ENCODE measurements at regions not wholly inside any gene's neighbourhood (a gene's known extent, or its start where the extent isn't known, plus 50 kb on each side); places are given as distances from the start of the nearest gene placed in this dataset.
"Not testable (repeated sequence)": the region's sequence is repeated elsewhere in the genome, so short reads cannot be mapped to it uniquely, and the experiment has no call there.

DNA sequence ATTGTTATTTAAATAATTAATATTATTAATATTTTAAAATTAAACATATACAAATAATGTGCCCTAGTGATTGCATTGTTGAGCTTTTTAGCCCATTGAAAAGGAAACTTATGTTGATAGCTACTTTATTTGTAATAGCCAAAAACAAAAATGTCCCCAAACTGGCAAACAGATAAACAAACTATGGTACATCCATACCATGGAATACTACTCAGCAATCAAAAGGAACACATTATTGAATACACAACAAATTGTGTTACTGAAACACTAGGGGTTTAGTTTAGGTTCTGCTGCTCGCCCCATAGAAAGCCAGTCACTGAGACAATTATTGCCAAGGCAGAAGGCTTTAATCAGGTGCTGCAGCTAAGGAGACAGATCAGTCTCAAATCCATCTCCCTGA is 239.7 kb upstream of the KITLG start:
- Histone ChIP-seq H3K4me3 (no peak overlapping the region), H3K27me3 (no peaks in the 10 kb centered on the region), H3K36me3 (ENCODE audit: low read depth, missing control alignments) (no peaks in the 10 kb centered on the region), H3K27ac (no peak overlapping the region), H3K9me3 (no peaks in the 10 kb centered on the region), H3K4me1 (no peaks in the 10 kb centered on the region)
- DNase-seq, result no peak
- intact Hi-C loops (cut with DNase I; ENCODE audit: low total_unique reads), result no loop called here
- 94 to 100% methylated on average over 1 of the region's 1 CpG for WGBS, 2 donors
- TF ChIP-seq POLR2A (IDR thresholded peaks at IDR 0.05) (no peak), CTCF (IDR thresholded peaks at IDR 0.05) (no peak)

- H3K27me3 ChIP-seq, result no peaks in the 10 kb centered on the region
- DNase-seq, result no peak
- H3K36me3 ChIP-seq (ENCODE audit: low read depth, missing control alignments), result no peaks in the 10 kb centered on the region
- H3K27ac ChIP-seq, result no peak overlapping the region
- intact Hi-C loops (cut with DNase I; ENCODE audit: low total_unique reads), result no loop called here
- no peaks in the 10 kb centered on the region for H3K9me3 ChIP-seq
- no peaks in the 10 kb centered on the region for H3K4me1 ChIP-seq
- TF ChIP-seq POLR2A (IDR thresholded peaks at IDR 0.05) (no peak), CTCF (IDR thresholded peaks at IDR 0.05) (no peak)
- no peak overlapping the region for H3K4me3 ChIP-seq
Observed at GRCh38 chr12:88816201-88816600, 235.9 kb upstream of the KITLG start.

DNA sequence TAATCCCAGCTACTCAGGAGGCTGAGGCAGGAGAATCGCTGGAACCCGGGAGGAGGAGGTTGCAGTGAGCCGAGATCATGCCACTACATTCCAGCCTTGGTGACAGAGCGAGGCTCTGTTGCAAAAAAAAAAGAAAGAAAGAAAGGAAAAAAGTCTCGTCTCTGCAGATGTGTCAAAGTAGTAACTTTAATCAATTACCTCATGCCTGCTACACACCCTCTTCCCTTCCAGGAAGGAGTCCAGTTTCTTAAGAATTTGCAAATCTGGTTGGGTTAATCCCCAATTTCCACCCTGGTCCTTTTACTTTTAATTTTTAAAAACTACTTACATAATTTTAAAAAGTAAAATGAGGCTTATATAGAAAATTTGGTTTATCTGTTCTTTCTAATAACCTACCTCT is 234.5 kb upstream of the KITLG start:
- Histone ChIP-seq H3K36me3 (ENCODE audit: low read depth, missing control alignments) (no peaks in the 10 kb centered on the region), H3K27me3 (no peaks in the 10 kb centered on the region), H3K4me3 (no peak overlapping the region), H3K4me1 (no peaks in the 10 kb centered on the region), H3K9me3 (no peaks in the 10 kb centered on the region), H3K27ac (no peak overlapping the region)
- intact Hi-C loops (cut with DNase I; ENCODE audit: low total_unique reads), result no loop called here
- DNase-seq, result no peak
- TF ChIP-seq POLR2A (IDR thresholded peaks at IDR 0.05), result no peak
- TF ChIP-seq CTCF (IDR thresholded peaks at IDR 0.05), result no peak
- WGBS, 2 donors, result 59 to 61% methylated on average over 5 of the region's 5 CpGs

GRCh38 chr12:88812610-88813009 is 232.3 kb upstream of the KITLG start:
- H3K27ac ChIP-seq, result no peak overlapping the region
- no peaks in the 10 kb centered on the region for H3K4me1 ChIP-seq
- TF ChIP-seq POLR2A (IDR thresholded peaks at IDR 0.05) (no peak), CTCF (IDR thresholded peaks at IDR 0.05) (no peak)
- no peaks in the 10 kb centered on the region for H3K36me3 ChIP-seq (ENCODE audit: low read depth, missing control alignments)
- 91 to 94% methylated on average over 1 of the region's 1 CpG for WGBS, 2 donors
- DNase-seq, result no peak
- intact Hi-C loops (cut with DNase I; ENCODE audit: low total_unique reads), result no loop called here
- no peaks in the 10 kb centered on the region for H3K27me3 ChIP-seq
- no peaks in the 10 kb centered on the region for H3K9me3 ChIP-seq
- no peak overlapping the region for H3K4me3 ChIP-seq

GRCh38 chr12:88810806-88811205 is 230.5 kb upstream of the KITLG start:
- 45 to 75% methylated on average over 1 of the region's 1 CpG for WGBS, 2 donors
- Histone ChIP-seq H3K27me3 (no peaks in the 10 kb centered on the region), H3K4me3 (no peak overlapping the region), H3K9me3 (no peaks in the 10 kb centered on the region), H3K36me3 (ENCODE audit: low read depth, missing control alignments) (no peaks in the 10 kb centered on the region), H3K4me1 (no peaks in the 10 kb centered on the region), H3K27ac (no peak overlapping the region)
- intact Hi-C loops (cut with DNase I; ENCODE audit: low total_unique reads), result no loop called here
- no peak for DNase-seq
- TF ChIP-seq CTCF (IDR thresholded peaks at IDR 0.05) (no peak), POLR2A (IDR thresholded peaks at IDR 0.05) (no peak)

DNA sequence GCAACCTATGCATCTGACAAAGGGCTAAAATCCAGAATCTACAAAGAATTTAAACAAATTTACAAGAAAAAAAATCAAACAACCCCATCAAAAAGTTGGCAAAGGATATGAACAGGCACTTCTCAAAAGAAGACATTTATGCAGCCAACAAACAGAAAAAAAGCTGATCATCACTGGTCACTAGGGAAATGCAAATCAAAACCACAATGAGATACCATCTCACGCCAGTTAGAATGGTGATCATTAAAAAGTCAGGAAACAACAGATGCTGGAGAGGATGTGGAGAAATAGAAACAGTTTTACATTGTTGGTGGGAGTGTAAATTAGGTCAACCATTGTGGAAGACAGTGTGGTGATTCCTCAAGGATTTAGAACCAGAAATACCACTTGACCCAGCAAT is 229.6 kb upstream of the KITLG start:
- H3K4me3 ChIP-seq; DNase-seq; H3K36me3 ChIP-seq (ENCODE audit: low read depth, missing control alignments); H3K4me1 ChIP-seq; H3K9me3 ChIP-seq; intact Hi-C loops (cut with DNase I; ENCODE audit: low total_unique reads); H3K27ac ChIP-seq; H3K27me3 ChIP-seq: not testable (repeated sequence)
- 62 to 63% methylated on average over 1 of the region's 1 CpG for WGBS, 2 donors
